COLO829 (cell line): ENCODE measurements at regions not wholly inside any gene's neighbourhood (a gene's known extent, or its start where the extent isn't known, plus 50 kb on each side); places are given as distances from the start of the nearest gene placed in this dataset.

Source experiments
- DNase-seq: peaks from one replicate; pipeline ENCODE4 v3.0.0; 2012; ENCODE audit warnings: low spot score

DNA sequence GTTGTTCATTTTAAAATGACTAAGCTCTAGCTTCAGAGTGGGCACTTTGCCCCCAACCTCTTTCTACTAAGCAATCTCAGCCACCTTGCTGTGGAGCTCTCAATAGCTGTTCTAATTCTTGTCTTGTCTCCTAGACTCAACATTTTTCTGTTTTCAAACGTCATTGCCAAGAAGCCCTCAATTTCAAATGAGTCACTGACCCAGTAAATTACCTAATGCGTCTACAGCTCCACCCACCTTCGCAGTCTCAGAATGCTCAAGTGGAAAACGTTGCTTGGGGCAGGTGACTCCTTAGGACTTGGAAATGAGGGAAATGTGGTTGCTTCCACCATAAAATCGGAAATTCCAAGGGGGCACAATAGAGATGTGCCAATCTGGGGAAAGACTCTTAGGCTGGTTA lies 59.0 kb downstream of the ING2 start:
- no peak for DNase-seq

GRCh38 chr4:183571350-183571941 lies 66.6 kb downstream of the ING2 start:
- peak; percentile 21 for DNase-seq

GRCh38 chr4:183576701-183577404 lies 72.0 kb downstream of the ING2 start:
- DNase-seq: no peak

GRCh38 chr4:183580370-183580769 lies 75.5 kb downstream of the ING2 start:
- DNase-seq: no peak

DNA sequence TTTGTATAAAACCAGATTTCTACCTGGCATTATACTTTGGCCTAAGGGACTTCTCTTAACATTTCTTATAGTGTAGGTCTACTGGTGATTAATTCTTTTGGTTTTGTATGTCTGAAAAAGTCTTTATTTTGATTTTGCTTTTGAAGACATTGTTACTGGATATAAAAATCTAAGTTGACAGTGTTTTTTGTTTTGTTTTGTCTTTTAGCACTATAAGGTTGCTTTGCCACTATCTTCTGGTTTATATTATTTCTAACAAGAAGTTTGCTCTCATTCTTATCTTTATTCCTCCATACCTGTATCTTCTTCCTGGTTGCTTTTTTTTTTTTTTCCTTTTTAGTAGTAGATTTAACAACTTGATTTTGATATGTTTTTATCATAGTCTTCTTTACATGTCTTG lies 76.0 kb downstream of the ING2 start:
- DNase-seq: no peak

DNA sequence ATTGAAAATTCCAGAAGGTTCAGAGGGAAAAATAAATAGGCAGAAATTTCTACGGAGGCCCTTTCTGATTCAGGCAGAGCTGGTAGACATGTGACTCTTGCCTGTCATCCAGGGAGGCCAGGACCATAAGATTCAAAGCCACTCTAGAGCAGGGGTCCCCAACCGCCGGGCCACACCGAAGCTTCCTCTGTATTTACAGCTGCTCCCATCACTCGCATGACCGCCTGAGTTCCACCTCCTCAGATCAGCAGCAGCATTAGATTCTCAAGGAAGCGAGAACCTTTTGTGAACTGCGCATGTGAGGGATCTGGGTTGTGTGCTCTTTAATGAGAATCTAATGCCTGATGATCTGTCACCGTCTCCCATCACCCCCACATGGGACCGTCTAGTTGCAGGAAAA lies 72.2 kb downstream of the RWDD4 start:
- DNase-seq: no peak

GRCh38 chr4:183588169-183588675 lies 70.8 kb downstream of the RWDD4 start:
- DNase-seq: peak; percentile 57

DNA sequence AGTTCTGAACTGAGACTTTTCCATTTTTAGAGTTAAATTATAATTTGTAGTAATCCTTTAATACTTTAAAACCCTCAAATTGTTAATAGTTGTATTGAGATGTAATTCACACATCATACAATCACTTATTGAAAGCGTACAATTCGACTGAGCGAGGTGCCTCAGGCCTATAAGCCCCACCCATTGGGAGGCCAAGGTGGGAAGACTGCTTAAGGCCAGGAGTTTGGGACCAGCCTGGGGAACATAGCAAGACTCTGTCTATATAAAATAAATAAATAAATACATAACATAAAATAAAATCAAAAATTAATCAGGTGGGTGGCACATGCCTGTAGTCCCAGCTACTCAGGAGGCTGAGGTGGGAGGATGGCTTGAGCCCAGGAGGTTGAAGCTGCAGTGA lies 70.3 kb downstream of the RWDD4 start:
- no peak for DNase-seq

DNA sequence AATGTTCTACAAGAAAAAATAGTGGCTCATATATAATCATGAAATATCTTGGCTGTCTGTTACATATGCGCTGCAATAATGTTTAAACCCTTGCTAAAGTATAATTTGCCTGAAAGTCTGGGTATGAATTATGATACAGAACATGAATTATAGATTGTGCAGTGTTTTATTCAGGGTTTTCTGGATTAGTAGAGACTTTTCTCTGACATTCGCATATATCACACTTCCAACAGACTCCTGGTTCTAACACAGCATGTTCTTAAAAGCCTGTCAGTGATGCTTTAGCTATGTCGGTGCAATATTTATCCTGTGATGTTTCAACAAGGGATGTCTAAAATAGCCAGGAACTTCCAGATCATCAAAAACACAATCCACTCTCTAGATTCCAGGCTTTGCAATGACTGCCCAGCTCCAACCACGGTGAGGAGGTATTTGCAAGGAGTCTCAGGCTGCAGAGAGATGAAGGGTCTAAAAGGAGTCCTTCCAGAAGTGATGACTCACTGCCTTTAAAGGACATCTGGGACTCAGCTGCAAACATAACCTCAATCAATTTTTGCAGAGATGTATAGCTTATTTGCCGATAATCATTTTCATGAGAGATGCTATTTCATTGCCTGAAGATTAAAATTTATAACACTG lies 69.4 kb downstream of the RWDD4 start:
- no peak for DNase-seq
